ENCODE measurements at regions not wholly inside any gene's neighbourhood (a gene's known extent, or its start where the extent isn't known, plus 50 kb on each side); places are given as distances from the start of the nearest gene placed in this dataset.
A peak's percentile ranks its signal among the peaks of the same experiment; 100 is the strongest.

DNA sequence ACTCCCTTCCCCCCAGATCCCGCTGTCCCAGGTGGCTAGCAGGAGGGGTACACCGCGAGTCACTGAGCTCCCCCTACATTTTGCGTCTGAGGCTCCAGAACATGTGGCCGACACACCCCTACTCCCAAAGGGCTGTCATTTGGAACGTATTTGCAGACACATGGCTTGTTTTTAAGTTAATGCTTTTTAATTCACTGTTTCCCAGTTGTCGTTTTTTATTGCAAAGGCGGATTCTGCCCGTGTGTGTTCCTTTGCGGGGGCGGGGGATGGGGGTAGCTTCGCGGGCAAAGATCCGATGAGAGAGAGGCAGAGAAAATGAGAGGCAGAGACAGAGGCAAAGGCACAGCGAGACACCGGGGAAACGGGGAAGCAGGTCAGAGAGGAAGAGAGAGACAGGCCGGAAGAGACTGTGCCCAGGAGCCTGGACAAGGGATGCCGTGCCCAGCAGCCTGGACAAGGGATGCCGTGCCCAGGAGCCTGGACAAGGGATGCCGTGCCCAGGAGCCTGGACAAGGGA, 270.2 kb downstream of the FOXD2 start:
- no peaks in the 10 kb centered on the region for H3K36me3 ChIP-seq (ENCODE audit: insufficient read depth, low read length)
- H3K27me3 ChIP-seq (ENCODE audit: control insufficient read depth in 1 of 2, insufficient read depth in 2 of 2, low read length in 2 of 2): peaks cover 27 to 53% of the 10 kb centered on the region in 2 donors
- H3K9me3 ChIP-seq (ENCODE audit: low read length): no peaks in the 10 kb centered on the region
- H3K4me1 ChIP-seq (ENCODE audit: insufficient read depth, low read length): peaks cover 20% of the 10 kb centered on the region
- no peak overlapping the region for H3K4me3 ChIP-seq (ENCODE audit: low read depth in 1 of 2, low read length in 2 of 2)
- H3K9ac ChIP-seq (ENCODE audit: low read length): no peak overlapping the region
- no peak overlapping the region for H3K27ac ChIP-seq (ENCODE audit: low read depth, low read length)

DNA sequence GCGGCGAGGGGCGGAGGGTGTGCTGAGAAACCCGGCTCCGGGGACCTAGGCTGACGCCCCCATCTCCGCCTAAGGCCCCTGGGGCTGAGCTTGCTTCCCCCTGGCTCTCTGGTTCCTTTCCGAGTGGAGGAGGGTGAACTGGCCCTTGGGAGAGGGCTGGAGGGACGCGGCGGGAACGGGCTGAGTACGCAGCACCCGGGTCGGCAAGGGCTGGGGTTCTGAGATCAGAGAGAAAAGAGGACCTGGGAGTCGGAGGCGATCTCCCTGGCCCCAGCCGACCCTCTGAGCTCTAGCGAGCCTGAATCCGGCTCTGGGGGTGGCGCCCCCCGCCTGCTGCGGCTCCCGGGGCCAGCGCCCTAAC, 270.8 kb downstream of the FOXD2 start:
- H3K4me3 ChIP-seq (ENCODE audit: low read depth in 1 of 2, low read length in 2 of 2): peak overlapping the region in 1 of 2 donors; percentile 50
- H3K27me3 ChIP-seq (ENCODE audit: control insufficient read depth in 1 of 2, insufficient read depth in 2 of 2, low read length in 2 of 2): peaks cover 27 to 58% of the 10 kb centered on the region in 2 donors
- no peak overlapping the region for H3K27ac ChIP-seq (ENCODE audit: low read depth, low read length)

GRCh38 chr1:47709019-47709871, 271.4 kb downstream of the FOXD2 start:
- Histone ChIP-seq H3K27me3 (ENCODE audit: control insufficient read depth in 1 of 2, insufficient read depth in 2 of 2, low read length in 2 of 2) (peaks cover 27 to 63% of the 10 kb centered on the region in 2 donors), H3K4me3 (ENCODE audit: low read depth in 1 of 2, low read length in 2 of 2) (peak overlapping the region; percentile 50 to 66), H3K9me3 (ENCODE audit: low read length) (no peaks in the 10 kb centered on the region), H3K9ac (ENCODE audit: low read length) (no peak overlapping the region), H3K27ac (ENCODE audit: low read depth, low read length) (no peak overlapping the region), H3K4me1 (ENCODE audit: insufficient read depth, low read length) (peaks cover 20% of the 10 kb centered on the region), H3K36me3 (ENCODE audit: insufficient read depth, low read length) (no peaks in the 10 kb centered on the region)

More for the DNA sequence above, 270.8 kb downstream of the FOXD2 start:
- Histone ChIP-seq H3K4me1 (ENCODE audit: insufficient read depth, low read length) (peaks cover 20% of the 10 kb centered on the region), H3K36me3 (ENCODE audit: insufficient read depth, low read length) (no peaks in the 10 kb centered on the region), H3K9me3 (ENCODE audit: low read length) (no peaks in the 10 kb centered on the region), H3K9ac (ENCODE audit: low read length) (no peak overlapping the region)

DNA sequence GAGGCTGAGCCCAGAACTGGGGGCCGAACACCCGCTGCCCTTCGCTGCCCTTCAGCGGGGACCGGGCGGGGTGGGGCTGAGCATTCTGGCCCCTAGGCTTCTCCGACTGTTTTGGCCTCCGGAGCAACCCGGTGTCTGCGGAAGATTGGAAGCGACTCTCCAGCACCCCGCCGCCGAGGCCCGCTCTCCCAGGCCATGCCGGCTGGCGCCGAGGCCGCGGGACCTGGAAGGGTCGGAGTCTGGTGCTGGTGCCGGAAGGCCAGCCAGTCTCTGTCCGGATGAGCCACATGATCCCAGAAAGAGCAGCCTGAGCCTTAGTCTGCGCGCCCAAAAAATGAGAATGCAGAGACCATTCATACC, 272.0 kb downstream of the FOXD2 start:
- H3K9ac ChIP-seq (ENCODE audit: low read length): no peak overlapping the region
- peaks cover 27 to 63% of the 10 kb centered on the region in 2 donors for H3K27me3 ChIP-seq (ENCODE audit: control insufficient read depth in 1 of 2, insufficient read depth in 2 of 2, low read length in 2 of 2)

GRCh38 chr1:47710329-47711071, 272.7 kb downstream of the FOXD2 start:
- Histone ChIP-seq H3K9me3 (ENCODE audit: low read length) (no peaks in the 10 kb centered on the region), H3K9ac (ENCODE audit: low read length) (no peak overlapping the region), H3K4me3 (ENCODE audit: low read depth in 1 of 2, low read length in 2 of 2) (peak overlapping the region; percentile 50 to 66), H3K27me3 (ENCODE audit: control insufficient read depth in 1 of 2, insufficient read depth in 2 of 2, low read length in 2 of 2) (peaks cover 27 to 63% of the 10 kb centered on the region in 2 donors), H3K4me1 (ENCODE audit: insufficient read depth, low read length) (peaks cover 20% of the 10 kb centered on the region), H3K36me3 (ENCODE audit: insufficient read depth, low read length) (no peaks in the 10 kb centered on the region), H3K27ac (ENCODE audit: low read depth, low read length) (no peak overlapping the region)

More for the DNA sequence above, 272.0 kb downstream of the FOXD2 start:
- H3K9me3 ChIP-seq (ENCODE audit: low read length): no peaks in the 10 kb centered on the region
- H3K4me3 ChIP-seq (ENCODE audit: low read depth in 1 of 2, low read length in 2 of 2): peak overlapping the region; percentile 50 to 66
- peaks cover 20% of the 10 kb centered on the region for H3K4me1 ChIP-seq (ENCODE audit: insufficient read depth, low read length)
- no peak overlapping the region for H3K27ac ChIP-seq (ENCODE audit: low read depth, low read length)
- no peaks in the 10 kb centered on the region for H3K36me3 ChIP-seq (ENCODE audit: insufficient read depth, low read length)

Data from muscle layer of colon (tissue), 2 donors.